GM18909 (cell line): ENCODE measurements at regions not wholly inside any gene's neighbourhood (a gene's known extent, or its start where the extent isn't known, plus 50 kb on each side); places are given as distances from the start of the nearest gene placed in this dataset.
"Not testable (repeated sequence)": the region's sequence is repeated elsewhere in the genome, so short reads cannot be mapped to it uniquely, and the experiment has no call there.

Experiments used
- ATAC-seq: cut with Tn5 transposase; IDR thresholded peaks from one replicate; pipeline ENCODE4 v1.9.1; 2021; ENCODE audit warnings: mild to moderate bottlenecking; ENCODE audit not compliant: unreplicated experiment, poor library complexity

- no peak for ATAC-seq
Observed at GRCh38 chr10:80829562-80829961, 291.9 kb downstream of the SH2D4B start.

DNA sequence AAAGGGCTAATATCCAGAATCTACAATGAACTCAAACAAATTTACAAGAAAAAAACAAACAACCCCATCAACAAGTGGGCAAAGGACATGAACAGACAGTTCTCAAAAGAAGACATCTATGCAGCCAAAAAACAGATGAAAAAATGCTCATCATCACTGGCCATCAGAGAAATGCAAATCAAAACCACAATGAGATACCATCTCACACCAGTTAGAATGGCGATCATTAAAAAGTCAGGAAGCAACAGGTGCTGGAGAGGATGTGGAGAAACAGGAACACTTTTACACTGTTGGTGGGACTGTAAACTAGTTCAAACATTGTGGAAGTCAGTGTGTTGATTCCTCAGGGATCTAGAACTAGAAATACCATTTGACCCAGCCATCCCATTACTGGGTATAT lies 295.0 kb downstream of the SH2D4B start:
- ATAC-seq: not testable (repeated sequence)

- ATAC-seq: peak; percentile 79
Observed at GRCh38 chr10:80855348-80855971, 317.8 kb downstream of the SH2D4B start.

DNA sequence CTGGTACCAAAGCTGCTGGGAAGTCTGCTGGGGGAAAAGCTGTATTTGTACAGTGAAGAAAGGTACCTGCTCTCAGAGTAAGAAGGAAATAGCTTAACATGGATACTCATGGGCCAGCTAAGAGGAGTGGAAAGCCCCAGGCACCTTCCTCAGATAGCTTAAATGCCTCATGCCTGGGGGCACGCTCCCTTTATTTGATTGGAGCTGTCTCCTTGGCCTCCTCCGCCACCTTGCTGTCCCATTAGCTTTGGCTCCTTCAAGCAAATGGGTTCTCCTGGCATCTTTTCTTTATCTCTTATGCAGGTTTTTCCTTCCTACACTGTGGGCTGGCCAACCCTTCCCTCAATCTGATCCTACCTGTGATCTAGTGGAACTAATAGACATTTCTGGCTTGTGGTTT lies 318.5 kb downstream of the SH2D4B start:
- ATAC-seq: no peak

DNA sequence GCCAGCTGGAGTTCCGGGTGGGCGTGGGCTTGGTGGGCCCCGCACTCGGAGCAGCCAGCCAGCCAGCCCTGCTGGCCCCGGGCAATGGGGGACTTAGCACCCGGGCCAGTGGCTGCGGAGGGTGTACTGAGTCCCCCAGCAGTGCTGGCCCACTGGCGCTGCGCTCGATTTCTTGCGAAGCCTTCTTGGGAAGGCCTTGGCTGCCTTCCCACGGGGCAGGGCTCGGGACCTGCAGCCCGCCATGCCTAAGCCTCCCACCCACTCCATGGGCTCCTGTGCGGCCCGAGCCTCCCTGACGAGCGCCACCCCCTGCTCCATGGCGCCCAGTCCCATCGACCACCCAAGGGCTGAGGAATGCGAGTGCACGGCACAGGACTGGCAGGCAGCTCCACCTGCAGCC lies 321.6 kb downstream of the SH2D4B start:
- ATAC-seq: not testable (repeated sequence)

GRCh38 chr10:80860719-80861118 lies 323.0 kb downstream of the SH2D4B start:
- no peak for ATAC-seq

- ATAC-seq: no peak
Observed at GRCh38 chr10:80861882-80862281, 324.2 kb downstream of the SH2D4B start.

DNA sequence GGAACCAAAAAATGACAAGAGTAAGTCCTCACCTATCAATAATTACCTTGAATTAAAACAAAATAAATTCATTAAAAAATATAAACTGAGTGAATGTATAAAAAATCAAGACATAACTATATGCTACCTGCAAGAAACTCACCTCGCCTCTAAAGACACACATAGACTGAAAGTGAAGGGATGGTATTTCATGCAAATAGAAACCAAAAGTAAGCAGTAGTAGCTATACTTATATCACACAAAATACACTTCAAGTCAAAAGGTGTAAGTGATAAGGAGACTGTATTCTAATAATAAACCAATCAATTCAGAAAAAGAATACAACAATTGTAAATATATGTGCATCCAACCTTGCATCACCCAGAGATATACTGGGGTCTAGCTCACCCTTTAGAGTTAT lies 332.6 kb downstream of the SH2D4B start:
- ATAC-seq: peak; percentile 88

GRCh38 chr10:80871083-80871482 lies 333.4 kb downstream of the SH2D4B start:
- peak; percentile 68 for ATAC-seq

GRCh38 chr10:80878330-80878729 lies 340.6 kb downstream of the SH2D4B start:
- ATAC-seq: no peak

GRCh38 chr10:80890146-80890545 lies 352.4 kb downstream of the SH2D4B start:
- ATAC-seq: no peak

- no peak for ATAC-seq
Observed at GRCh38 chr10:80893256-80893655, 355.6 kb downstream of the SH2D4B start.

DNA sequence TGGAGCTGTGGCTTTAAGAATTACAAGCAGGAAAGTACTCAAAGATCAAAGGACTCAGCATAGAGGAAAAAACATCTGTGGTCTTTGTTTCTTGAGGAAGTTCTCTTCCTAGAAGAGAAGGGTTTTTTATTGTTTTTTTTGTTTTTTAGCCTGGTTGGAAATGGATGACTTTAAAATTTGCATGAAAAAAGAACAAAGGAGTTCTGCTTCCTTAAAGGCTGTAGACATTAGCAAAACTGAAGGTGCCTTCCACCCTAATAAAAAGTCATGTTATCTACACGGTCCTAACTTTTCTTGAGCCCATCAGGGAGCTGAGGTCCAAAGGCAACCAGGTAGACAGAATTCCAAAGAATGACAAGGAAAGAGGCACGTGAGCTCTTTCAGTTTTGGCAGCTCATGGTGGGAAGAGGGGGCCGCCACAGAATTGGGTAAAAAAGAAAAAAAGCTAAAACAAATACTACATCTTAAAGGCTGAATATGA lies 356.6 kb downstream of the SH2D4B start:
- no peak for ATAC-seq

DNA sequence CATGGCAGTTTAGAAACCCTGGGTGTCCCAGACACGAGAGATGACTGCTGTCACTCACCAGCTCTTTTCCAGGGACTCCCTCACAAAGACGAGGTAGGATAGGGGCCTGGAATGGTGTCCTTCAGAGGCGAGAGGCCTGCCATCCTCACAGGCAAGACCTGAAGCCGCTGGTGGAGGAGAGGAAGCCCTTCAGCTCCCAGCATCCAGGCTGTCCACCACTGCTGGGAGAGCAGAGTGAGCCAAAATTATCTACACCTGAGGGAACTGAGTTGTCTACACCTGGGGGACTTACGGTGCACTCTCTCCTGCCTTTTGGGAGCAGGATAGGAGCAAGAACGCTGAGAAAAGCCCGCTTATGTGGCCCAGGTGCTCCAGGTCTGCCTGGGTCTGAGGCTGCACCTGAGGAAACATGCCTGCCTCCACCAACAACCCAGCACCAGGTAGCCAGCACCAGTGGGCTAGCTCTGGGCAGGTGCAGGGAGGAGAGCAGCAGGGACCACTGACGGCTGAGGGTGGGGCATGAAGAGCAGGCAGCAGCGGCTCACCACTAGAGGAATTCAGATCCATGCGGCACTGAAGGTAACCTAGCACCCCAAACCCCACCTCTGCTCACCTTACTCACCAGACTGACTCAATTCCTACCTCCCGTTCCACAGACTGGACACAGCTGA lies 357.2 kb downstream of the SH2D4B start:
- no peak for ATAC-seq

- ATAC-seq: no peak
Observed at GRCh38 chr10:80896076-80896475, 358.4 kb downstream of the SH2D4B start.

DNA sequence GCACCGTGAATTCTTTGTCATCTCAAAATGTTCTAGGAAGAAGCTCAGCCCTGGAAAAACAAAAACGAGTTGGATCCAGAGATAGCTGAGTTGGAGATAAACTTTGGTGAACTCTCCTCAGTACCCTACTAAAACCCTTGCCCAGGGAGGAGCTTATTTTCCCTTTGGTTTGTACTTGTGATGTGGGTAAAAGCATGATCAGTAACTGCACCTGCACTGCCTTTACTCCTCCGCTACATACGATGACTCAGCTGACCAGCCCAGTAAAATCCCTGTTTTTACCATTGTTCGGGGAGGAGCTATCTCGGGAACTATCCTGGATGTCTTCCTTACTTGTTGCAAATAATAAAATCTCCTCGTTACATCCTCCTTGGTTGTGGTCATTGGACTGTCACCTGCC lies 359.3 kb downstream of the SH2D4B start:
- ATAC-seq: no peak

DNA sequence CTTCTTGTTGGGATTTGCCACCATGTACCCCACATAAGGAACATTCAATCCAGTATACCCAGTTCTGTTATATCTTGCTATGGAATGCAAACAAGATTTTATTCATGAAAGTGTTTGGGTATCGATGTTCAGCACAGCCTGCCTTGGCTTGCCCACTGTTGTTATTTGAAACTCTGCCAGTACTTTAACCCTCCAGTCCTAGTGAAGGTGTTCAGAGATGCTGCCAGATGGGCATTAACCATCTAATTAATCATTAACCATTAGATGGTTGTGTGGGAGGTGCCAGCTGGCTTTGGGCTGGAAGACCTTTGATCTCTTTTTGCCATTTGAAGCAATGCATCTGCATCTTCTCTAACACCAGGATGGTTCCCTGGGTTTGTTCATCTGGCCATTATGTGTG lies 363.0 kb downstream of the SH2D4B start:
- ATAC-seq: no peak

DNA sequence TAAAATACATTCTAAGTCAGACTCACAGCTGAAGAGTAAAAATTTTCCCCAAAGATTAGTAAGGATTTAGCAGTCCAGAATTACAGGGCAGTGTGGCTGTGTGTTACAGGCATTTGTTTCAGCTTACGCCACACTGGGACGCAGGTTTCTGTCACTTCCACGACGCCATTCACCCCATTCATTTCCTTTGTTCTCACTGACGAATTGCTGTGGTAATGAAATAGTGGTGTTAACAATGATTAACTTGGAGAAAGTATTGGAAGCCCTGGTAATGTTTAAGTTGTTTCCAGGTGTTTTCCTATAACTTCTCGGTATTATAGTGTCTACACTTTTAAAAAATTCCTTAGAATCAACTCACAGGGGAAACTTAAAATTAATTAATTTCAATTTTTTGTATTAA lies 370.9 kb downstream of the SH2D4B start:
- ATAC-seq: no peak

DNA sequence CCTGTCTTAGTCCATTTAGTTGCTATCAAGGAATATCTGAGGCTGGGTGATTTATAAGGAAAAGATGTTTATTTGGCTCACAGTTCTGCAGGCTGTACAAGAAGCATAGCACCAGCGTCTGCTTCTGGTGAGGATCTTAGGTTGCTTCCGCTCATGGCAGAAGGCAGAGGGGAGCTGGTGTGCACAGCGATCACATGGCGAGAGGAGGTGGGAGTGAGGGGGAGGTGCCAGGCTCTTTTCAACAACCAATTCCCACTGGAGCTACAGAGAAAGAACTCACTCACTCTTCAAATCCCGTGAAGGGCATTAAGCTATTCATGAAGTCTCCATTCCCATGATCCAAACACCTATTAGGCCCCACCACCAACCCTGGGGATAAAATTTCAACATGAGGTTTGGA lies 371.6 kb downstream of the SH2D4B start:
- ATAC-seq: no peak

DNA sequence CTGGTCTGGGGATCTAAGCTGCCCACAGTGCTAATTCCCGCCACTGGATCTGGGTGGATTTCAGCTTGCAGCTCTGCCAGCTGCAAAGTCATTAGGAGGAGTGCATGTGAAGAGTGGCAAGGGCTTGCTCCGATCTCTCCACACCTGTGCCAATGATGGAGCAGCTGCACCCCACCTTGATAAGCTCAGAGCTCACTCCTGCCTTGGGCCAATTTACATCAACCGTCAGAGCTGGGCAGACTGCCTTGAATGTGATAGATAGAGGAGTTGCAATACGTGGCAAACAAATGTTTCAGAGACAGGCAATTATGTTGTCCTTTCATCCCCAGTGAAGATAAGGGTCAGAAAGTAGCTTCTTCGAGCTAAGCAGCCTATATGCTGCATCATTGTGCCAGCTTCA lies 379.9 kb downstream of the SH2D4B start:
- no peak for ATAC-seq

- no peak for ATAC-seq
Observed at GRCh38 chr10:80921032-80921431, 383.3 kb downstream of the SH2D4B start.
